HG02571 (cell line): ENCODE measurements at regions not wholly inside any gene's neighbourhood (a gene's known extent, or its start where the extent isn't known, plus 50 kb on each side); places are given as distances from the start of the nearest gene placed in this dataset.
"Not testable (repeated sequence)": the region's sequence is repeated elsewhere in the genome, so short reads cannot be mapped to it uniquely, and the experiment has no call there.

Experiments
- ATAC-seq: cut with Tn5 transposase; IDR thresholded peaks from one replicate; pipeline ENCODE4 v1.9.1; 2021; ENCODE audit warnings: mild to moderate bottlenecking, moderate library complexity; ENCODE audit not compliant: unreplicated experiment

DNA sequence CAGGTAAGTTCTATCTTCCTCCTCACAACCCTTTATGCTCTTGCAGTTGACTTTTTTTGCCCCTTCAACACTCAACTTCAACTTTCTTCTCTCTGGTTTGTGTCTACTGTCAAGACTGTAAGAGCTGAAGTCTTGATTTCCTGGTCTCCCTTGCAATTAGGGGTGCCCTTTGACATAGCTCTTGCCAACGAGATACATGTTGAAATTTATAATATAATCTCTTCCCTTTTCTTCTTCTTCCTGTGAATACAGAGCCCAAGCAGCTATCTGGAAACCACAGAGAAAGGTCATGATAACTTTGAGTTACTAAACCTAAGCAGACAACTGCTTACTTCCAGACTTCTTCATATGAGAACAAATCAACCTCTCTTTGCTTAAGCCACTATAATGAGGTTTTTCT lies 163.5 kb downstream of the MC4R start:
- no peak for ATAC-seq

- ATAC-seq, result no peak
Observed at GRCh38 chr18:60202708-60203107, 169.9 kb downstream of the MC4R start.

DNA sequence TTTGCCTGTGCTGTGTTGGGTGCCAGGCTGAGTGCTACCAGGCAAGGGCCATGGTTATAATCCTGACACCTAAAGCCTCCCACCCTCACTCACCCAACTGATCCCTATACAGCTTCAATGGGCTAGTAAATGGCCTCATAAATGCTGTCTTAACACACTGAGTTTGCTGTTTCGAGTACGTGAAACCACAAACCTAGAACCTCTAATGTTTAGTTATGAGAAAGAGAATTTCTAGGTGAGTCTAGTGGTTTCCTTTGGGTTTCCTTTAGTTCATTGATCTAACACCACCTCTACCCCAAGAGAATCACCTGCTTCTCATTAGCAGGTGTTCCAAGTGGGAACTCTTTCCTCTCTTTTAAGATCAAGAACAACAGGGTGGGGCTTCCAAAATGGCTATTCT lies 172.0 kb downstream of the MC4R start:
- ATAC-seq, result no peak

DNA sequence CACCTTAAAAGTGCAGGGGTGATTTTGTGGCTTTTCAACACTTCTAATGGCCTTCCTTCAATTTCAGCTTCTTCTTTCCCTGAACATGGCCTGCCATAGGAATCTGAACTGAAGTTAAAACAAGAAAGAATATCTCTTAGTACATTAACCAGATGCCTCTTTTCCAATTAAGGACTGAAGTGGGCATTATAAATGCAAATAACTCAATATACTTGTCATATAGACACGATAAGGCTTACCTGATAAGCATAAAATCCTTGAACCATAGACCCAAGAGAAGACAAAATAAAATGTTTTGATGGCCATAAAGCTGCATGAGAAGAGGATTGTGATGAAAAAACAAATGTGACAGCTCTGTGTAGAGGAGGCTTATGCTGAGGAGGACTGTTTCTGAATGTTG lies 173.1 kb downstream of the MC4R start:
- no peak for ATAC-seq

GRCh38 chr18:60197671-60198462 lies 174.7 kb downstream of the MC4R start:
- ATAC-seq, result no peak

- ATAC-seq, result no peak
Observed at GRCh38 chr18:60196836-60197606, 175.6 kb downstream of the MC4R start.

GRCh38 chr18:60193780-60194179 lies 178.8 kb downstream of the MC4R start:
- no peak for ATAC-seq

GRCh38 chr18:60191926-60192325 lies 180.6 kb downstream of the MC4R start:
- no peak for ATAC-seq

DNA sequence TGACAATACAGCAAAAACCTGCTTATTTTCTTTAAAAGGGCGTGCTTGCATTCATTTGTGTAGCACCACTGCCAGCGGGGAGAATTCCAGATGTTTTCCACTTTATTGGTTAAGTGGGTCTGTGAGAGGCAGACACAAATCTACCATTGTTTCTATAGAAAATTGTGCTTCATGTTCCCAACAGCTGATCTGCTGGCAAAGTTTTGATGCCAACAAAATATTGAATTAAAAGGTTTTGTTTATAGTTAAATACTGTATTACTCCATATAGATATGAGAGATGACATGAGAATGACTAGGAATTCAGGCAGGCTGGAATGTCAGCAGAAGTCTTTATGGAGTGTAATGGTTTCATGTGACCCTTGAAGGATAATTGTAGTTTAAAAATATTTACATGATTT lies 182.7 kb downstream of the MC4R start:
- no peak for ATAC-seq

- no peak for ATAC-seq
Observed at GRCh38 chr18:60188958-60189357, 183.6 kb downstream of the MC4R start.

- no peak for ATAC-seq
Observed at GRCh38 chr18:60182223-60182622, 190.4 kb downstream of the MC4R start.

GRCh38 chr18:60180671-60181070 lies 191.9 kb downstream of the MC4R start:
- ATAC-seq, result no peak

DNA sequence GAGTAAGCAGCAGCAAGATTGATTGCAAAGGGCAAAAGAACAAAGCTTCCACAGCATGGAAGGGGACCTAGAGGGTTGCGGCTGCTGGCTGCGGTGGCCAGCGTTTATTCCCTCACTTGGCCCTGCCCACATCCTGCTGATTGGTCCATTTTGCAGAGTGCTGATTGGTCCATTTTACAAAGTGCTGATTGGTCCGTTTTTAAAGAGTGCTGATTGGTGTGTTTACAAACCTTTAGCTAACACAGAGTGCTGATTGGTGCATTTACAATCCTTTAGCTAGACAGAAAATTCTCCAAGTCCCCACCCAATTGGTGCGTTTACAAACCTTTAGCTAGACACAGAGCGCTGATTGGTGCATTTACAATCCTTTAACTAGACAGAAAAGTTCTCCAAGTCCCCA lies 194.4 kb downstream of the MC4R start:
- ATAC-seq, result not testable (repeated sequence)

GRCh38 chr18:60176259-60176658 lies 196.3 kb downstream of the MC4R start:
- no peak for ATAC-seq

DNA sequence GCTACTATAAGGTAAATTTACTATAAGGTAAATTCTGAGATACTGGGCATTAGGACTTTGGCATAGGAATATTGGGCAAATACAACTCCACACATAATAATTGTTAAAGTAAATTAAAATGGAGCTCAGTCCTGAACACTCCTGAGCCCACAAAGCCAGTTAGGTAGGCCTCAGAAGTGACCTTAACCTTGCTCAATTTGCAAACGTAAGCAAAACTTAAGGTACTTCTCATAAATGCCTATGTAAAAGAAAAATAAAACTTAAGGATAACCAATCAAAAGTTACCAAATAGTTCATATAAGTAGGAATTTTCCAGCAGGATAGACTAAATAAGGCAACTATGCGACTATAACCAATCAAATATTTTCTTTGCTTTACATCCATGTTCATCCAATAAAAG lies 197.7 kb downstream of the MC4R start:
- no peak for ATAC-seq

- no peak for ATAC-seq
Observed at GRCh38 chr18:60172030-60172429, 200.5 kb downstream of the MC4R start.

DNA sequence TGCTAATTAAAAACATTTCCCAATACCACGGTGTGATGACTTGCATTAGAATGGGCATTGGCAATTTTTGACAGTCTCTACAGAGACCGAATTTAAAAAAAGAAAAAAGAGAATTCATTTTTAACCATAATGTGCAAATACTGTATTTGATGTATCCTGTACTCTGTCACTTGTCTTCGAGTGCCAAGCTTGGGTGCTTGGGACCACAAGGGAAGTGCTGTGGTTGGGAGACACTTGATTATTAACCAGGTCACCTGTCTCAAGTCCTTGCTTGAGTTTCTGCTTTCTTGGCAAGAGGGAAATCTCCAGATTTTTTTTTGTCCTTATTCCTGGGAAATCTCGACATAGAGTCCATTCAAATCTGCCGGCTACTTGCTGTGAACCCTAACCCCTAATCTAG lies 209.0 kb downstream of the MC4R start:
- ATAC-seq, result no peak

DNA sequence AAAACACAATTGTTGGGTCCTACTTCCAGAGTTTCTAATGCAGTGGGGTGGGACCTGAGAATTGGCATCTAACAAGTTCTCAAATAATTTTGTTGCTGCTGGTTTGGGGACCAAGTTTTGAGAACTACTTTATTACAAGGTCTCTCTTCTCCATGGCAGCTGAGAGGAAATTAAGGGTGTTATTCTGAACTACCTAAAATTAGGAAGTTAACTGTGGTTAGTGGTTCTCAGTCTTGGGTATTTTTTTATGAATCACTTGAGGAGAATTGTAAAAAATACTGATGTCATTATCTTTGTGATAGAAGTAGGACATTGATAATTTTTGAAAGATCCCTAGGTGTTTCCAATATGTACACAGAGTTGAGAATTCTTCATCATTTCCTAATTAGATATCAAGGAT lies 210.2 kb downstream of the MC4R start:
- ATAC-seq, result no peak

GRCh38 chr18:60157810-60158209 lies 214.8 kb downstream of the MC4R start:
- ATAC-seq, result no peak

DNA sequence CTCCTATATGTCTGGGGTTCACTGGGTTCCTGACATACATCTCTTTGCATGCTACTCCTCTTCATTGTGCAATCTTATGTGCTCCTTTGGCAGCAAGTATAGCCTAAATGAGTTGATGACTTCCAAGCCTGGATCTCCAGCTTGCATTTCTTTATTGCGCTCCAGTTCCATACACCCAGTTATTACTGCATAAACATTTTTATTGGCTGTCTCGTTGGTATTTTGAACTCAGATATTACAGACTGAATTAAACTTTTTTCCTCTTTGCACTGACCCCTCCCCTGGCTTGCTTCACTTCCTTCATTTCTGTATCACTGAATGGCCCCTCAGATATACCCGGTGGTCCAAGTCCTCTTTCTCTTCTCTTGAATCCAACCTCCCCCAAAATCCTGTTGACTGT lies 219.2 kb downstream of the MC4R start:
- ATAC-seq, result no peak

DNA sequence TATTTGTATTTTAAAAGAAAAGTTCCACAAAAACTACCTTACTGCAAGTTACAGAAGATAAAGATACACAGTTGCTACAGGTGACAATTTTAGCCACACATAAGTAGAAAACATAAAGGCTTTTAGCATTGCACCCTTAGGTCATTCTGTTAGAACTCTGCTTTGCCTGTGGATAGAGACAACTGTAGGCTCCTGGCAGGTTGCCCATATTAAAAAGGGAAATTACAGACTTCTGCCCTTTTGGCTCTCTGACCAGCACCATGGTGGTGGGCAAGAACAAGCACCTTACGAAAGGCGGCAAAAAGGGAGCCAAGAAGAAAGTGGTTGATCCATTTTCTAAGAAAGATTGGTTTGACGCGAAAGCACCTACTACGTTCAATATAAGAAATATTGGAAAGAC lies 223.3 kb downstream of the MC4R start:
- no peak for ATAC-seq

DNA sequence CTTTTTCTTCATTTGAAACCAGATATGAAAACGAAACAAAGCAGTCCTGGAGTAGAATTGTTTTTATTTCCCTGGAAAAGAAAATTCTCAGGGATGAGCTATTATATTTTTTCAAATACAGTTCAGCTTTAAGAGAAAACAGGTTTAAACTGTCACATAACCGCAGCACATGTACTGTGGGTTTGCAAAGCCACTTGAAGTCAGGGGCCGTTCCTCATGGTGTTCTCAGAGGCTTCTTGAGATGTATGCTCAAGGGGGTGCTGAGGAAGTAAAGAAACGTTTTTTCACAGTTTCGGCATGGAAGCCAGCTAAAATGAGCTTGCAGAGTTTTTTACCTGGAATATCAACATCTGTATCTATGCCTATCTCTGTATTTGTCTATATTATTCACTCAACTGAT lies 225.3 kb downstream of the MC4R start:
- no peak for ATAC-seq
